ENCODE measurements at regions not wholly inside any gene's neighbourhood (a gene's known extent, or its start where the extent isn't known, plus 50 kb on each side); places are given as distances from the start of the nearest gene placed in this dataset.

DNA sequence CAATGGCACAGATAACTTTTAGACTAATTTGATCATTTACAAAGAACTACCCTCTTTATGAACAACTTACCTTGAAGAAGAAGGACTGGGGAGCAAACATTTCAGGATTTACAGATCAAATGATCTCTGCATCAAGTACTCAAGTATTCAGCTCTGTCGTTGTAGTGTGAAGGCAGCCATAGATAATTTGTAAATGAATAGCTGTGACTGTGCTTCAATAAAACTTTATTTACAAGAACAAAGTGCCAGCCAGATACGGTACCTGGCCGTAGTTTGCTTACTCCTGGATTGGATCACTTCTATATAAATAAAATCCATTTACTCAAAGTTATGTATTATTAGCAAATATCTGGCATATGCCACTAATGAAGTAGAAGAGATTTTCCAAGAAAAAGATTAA is 388.2 kb upstream of the SEMA3A start:
- Histone ChIP-seq H3K9ac (ENCODE audit: low read depth in 1 of 2, low read length in 2 of 2) (no peak overlapping the region), H3K4me3 (ENCODE audit: low read length in 2 of 2) (no peak overlapping the region), H3K27me3 (ENCODE audit: control insufficient read depth in 2 of 2, insufficient read depth in 2 of 2, low read length in 2 of 2) (no peaks in the 10 kb centered on the region), H3K9me3 (ENCODE audit: control insufficient read depth in 2 of 2, low read length in 2 of 2) (no peaks in the 10 kb centered on the region), H3K36me3 (ENCODE audit: control insufficient read depth in 2 of 2, insufficient read depth in 2 of 2, low read length in 2 of 2) (no peaks in the 10 kb centered on the region), H3K4me1 (ENCODE audit: control insufficient read depth in 2 of 2, insufficient read depth in 2 of 2, low read length in 2 of 2) (no peaks in the 10 kb centered on the region), H3K27ac (ENCODE audit: low read depth in 2 of 2, low read length in 2 of 2) (no peak overlapping the region)

DNA sequence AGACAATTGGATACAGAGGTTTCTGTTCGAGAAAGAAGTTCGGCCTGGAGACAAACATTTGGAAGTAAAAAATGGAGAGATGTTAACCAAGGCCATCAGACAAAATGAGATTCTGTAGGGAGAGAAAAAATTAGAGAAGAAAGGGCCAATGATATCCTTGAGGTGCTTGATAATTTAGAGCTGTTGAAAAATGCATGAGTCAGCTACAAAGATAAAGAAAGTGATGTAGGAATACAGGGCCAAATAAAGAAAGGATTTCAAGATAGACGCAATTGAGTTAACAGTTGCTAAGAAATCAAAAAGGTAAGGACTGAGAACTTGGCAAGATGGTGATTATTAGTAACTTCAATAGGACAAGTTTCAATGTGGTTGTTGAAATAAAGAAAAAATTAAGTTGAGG is 384.2 kb upstream of the SEMA3A start:
- H3K4me3 ChIP-seq (ENCODE audit: low read length in 2 of 2): no peak overlapping the region

DNA sequence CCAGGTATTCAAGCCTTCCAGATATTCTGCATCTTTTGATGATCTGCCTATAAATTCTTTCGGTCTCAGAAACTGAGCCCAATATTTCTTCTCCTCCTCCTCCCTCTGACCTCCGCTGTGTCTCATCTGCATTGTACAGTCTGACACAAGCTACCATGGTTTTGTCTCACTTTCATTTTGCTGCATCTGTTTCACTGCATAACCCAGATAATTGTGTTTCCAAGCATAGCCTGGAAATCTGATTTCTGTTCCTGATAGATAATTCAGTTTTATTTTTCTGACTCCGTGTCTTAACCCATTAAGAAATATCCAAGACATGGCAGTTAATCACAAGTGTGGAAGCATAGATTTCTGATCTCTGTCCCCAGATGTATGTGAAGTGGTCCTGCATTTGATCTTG is 374.2 kb upstream of the SEMA3A start:
- no peak overlapping the region for H3K4me3 ChIP-seq (ENCODE audit: low read length in 2 of 2)
- H3K27ac ChIP-seq (ENCODE audit: low read depth in 2 of 2, low read length in 2 of 2): no peak overlapping the region
- H3K9ac ChIP-seq (ENCODE audit: low read depth in 1 of 2, low read length in 2 of 2): no peak overlapping the region
- no peaks in the 10 kb centered on the region for H3K27me3 ChIP-seq (ENCODE audit: control insufficient read depth in 2 of 2, insufficient read depth in 2 of 2, low read length in 2 of 2)
- no peaks in the 10 kb centered on the region for H3K4me1 ChIP-seq (ENCODE audit: control insufficient read depth in 2 of 2, insufficient read depth in 2 of 2, low read length in 2 of 2)
- no peaks in the 10 kb centered on the region for H3K36me3 ChIP-seq (ENCODE audit: control insufficient read depth in 2 of 2, insufficient read depth in 2 of 2, low read length in 2 of 2)
- H3K9me3 ChIP-seq (ENCODE audit: control insufficient read depth in 2 of 2, low read length in 2 of 2): no peaks in the 10 kb centered on the region

More for the DNA sequence above, 384.2 kb upstream of the SEMA3A start:
- Histone ChIP-seq H3K27me3 (ENCODE audit: control insufficient read depth in 2 of 2, insufficient read depth in 2 of 2, low read length in 2 of 2) (no peaks in the 10 kb centered on the region), H3K36me3 (ENCODE audit: control insufficient read depth in 2 of 2, insufficient read depth in 2 of 2, low read length in 2 of 2) (no peaks in the 10 kb centered on the region), H3K4me1 (ENCODE audit: control insufficient read depth in 2 of 2, insufficient read depth in 2 of 2, low read length in 2 of 2) (no peaks in the 10 kb centered on the region), H3K9me3 (ENCODE audit: control insufficient read depth in 2 of 2, low read length in 2 of 2) (no peaks in the 10 kb centered on the region), H3K9ac (ENCODE audit: low read depth in 1 of 2, low read length in 2 of 2) (no peak overlapping the region), H3K27ac (ENCODE audit: low read depth in 2 of 2, low read length in 2 of 2) (no peak overlapping the region)

DNA sequence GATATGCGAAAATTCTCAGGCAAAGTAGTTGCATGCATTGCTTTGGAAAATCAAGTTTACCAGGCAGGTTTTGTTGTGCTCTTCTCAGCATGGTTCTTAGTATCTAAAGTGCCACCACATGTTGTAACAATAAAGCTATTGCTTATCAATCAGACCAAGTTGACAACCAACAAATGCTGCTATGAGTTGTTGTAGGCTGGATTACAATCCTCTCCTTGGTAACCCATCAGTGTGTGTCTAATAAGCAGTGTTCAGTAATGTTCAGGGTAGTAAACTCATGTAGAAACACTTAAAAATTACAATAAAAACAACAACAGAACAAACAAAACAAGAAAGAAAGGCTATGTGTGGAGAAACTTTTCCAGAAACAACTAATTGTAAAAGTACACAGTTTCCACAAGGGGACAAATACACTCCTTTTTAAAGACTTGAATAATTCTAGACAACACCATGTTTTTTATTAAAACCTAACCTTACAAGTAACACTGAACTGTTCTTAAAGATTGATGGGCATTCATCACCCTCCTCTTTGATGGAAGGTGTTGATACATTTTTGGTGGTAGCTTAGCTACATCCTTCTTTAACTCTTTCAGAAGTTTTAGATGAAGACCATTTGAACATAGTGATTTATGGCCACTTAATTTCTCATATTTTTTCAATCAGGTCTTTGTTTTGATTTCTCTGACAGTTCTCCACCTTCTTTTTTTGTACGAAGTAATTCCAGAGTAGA is 370.9 kb upstream of the SEMA3A start:
- Histone ChIP-seq H3K9me3 (ENCODE audit: control insufficient read depth in 2 of 2, low read length in 2 of 2) (no peaks in the 10 kb centered on the region), H3K27me3 (ENCODE audit: control insufficient read depth in 2 of 2, insufficient read depth in 2 of 2, low read length in 2 of 2) (no peaks in the 10 kb centered on the region), H3K4me1 (ENCODE audit: control insufficient read depth in 2 of 2, insufficient read depth in 2 of 2, low read length in 2 of 2) (no peaks in the 10 kb centered on the region), H3K36me3 (ENCODE audit: control insufficient read depth in 2 of 2, insufficient read depth in 2 of 2, low read length in 2 of 2) (no peaks in the 10 kb centered on the region), H3K4me3 (ENCODE audit: low read length in 2 of 2) (no peak overlapping the region), H3K9ac (ENCODE audit: low read depth in 1 of 2, low read length in 2 of 2) (no peak overlapping the region), H3K27ac (ENCODE audit: low read depth in 2 of 2, low read length in 2 of 2) (no peak overlapping the region)

DNA sequence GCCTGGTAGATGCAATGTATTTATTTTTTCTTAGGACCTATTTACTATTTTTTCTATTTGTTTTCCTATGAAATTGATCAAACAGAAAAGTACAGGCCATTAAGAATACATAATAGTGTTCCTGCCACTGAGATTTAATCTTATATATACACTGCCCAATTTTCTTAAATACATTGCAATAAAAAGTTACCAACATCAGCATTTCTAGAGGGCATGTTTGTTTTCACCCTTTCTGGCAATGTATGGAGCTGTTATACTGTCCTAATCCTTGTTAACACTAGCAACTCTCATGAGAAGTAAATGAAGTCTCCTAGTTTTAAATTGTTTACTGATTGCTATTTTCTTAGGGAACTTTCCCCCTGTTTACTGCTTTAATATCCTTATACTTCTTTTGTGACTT is 359.1 kb upstream of the SEMA3A start:
- Histone ChIP-seq H3K27ac (ENCODE audit: low read depth in 2 of 2, low read length in 2 of 2) (no peak overlapping the region), H3K9me3 (ENCODE audit: control insufficient read depth in 2 of 2, low read length in 2 of 2) (no peaks in the 10 kb centered on the region), H3K36me3 (ENCODE audit: control insufficient read depth in 2 of 2, insufficient read depth in 2 of 2, low read length in 2 of 2) (no peaks in the 10 kb centered on the region), H3K4me1 (ENCODE audit: control insufficient read depth in 2 of 2, insufficient read depth in 2 of 2, low read length in 2 of 2) (no peaks in the 10 kb centered on the region), H3K27me3 (ENCODE audit: control insufficient read depth in 2 of 2, insufficient read depth in 2 of 2, low read length in 2 of 2) (no peaks in the 10 kb centered on the region), H3K9ac (ENCODE audit: low read depth in 1 of 2, low read length in 2 of 2) (no peak overlapping the region), H3K4me3 (ENCODE audit: low read length in 2 of 2) (no peak overlapping the region)

DNA sequence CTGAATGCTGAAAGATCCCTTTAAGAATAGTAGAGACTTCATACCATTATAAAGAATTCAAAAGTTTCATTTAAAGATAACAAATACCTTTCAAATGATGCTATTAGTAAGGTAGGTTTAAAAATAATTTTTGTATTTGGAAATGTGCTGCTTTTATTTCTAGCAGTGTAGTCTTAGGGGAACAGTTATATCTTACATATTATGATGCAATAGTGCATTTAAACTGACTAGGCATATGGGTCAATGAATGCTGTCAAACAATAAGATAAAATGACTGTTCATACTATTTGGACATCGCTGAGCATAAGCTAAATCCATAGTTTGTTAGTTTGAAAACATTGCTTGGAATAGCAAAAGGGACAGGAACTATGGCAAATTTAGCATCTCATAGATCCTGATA is 354.8 kb upstream of the SEMA3A start:
- Histone ChIP-seq H3K9me3 (ENCODE audit: control insufficient read depth in 2 of 2, low read length in 2 of 2) (no peaks in the 10 kb centered on the region), H3K27ac (ENCODE audit: low read depth in 2 of 2, low read length in 2 of 2) (no peak overlapping the region), H3K9ac (ENCODE audit: low read depth in 1 of 2, low read length in 2 of 2) (no peak overlapping the region), H3K4me3 (ENCODE audit: low read length in 2 of 2) (no peak overlapping the region), H3K4me1 (ENCODE audit: control insufficient read depth in 2 of 2, insufficient read depth in 2 of 2, low read length in 2 of 2) (no peaks in the 10 kb centered on the region), H3K36me3 (ENCODE audit: control insufficient read depth in 2 of 2, insufficient read depth in 2 of 2, low read length in 2 of 2) (no peaks in the 10 kb centered on the region), H3K27me3 (ENCODE audit: control insufficient read depth in 2 of 2, insufficient read depth in 2 of 2, low read length in 2 of 2) (no peaks in the 10 kb centered on the region)

DNA sequence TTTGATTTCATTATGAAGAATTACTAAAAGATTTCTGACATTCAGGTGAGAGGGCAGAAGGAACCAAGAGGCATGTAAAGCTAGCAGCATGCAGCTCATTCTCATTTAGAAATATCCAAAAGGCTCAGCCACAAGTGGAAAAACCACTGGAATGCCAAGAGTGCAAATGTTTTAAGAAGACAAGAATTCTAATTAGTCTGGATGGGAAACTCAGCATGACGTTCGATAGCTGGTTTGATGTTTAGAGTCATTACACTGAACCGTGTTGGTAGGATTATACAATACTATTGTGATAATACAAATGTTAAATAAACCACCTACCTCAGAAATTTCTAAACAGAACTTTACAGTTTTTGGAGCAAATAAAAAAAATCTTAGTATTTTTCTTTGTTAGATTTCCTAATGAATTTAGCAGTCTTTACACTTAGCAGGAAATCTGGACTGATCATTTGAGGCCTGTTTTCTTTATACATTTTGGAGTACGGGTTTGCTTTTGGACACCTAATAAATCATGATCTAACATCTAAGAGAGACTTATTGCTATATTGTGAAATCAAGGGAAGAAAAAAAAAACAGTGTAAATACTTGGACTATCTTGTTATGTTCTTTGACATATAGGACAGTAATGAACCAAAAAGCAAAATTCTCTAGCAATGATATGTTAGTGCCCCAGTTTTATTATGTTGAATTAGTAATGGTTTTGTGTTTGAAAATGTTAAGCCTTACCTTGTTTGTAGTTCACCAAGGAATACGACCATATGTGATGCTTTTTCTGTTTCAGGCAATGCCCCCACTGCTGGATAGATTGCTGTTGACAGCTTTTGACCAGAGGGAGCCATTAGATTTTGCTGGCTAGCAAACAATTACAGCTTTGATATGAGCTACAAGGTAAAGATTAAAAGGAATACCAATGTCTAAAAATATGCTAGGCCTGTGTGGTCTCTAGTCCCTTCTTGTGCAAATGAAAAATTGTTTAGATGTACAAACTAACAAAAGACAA is 354.1 kb upstream of the SEMA3A start:
- H3K27me3 ChIP-seq (ENCODE audit: control insufficient read depth in 2 of 2, insufficient read depth in 2 of 2, low read length in 2 of 2): no peaks in the 10 kb centered on the region
- H3K4me1 ChIP-seq (ENCODE audit: control insufficient read depth in 2 of 2, insufficient read depth in 2 of 2, low read length in 2 of 2): no peaks in the 10 kb centered on the region
- no peaks in the 10 kb centered on the region for H3K36me3 ChIP-seq (ENCODE audit: control insufficient read depth in 2 of 2, insufficient read depth in 2 of 2, low read length in 2 of 2)
- no peak overlapping the region for H3K9ac ChIP-seq (ENCODE audit: low read depth in 1 of 2, low read length in 2 of 2)
- H3K4me3 ChIP-seq (ENCODE audit: low read length in 2 of 2): no peak overlapping the region
- no peak overlapping the region for H3K27ac ChIP-seq (ENCODE audit: low read depth in 2 of 2, low read length in 2 of 2)
- H3K9me3 ChIP-seq (ENCODE audit: control insufficient read depth in 2 of 2, low read length in 2 of 2): no peaks in the 10 kb centered on the region

DNA sequence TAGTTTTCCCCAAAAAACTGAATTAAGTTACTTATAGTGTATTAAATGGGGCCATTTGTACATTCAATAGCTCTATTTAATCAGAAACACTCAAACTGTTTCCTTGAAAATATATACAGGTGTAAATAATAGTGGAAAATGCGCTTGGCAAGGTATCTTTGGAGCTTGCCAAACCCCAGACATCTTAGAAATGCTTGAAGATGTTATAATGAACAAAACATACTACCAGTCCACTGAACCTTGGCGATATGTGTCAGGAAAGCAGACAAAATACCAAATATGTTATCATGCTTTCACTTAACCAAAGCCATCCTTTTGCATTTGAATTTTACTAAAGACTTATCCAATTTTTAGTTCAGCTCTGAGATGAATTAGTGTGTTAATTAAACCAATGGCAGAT is 352.7 kb upstream of the SEMA3A start:
- H3K4me1 ChIP-seq (ENCODE audit: control insufficient read depth in 2 of 2, insufficient read depth in 2 of 2, low read length in 2 of 2): no peaks in the 10 kb centered on the region
- no peaks in the 10 kb centered on the region for H3K36me3 ChIP-seq (ENCODE audit: control insufficient read depth in 2 of 2, insufficient read depth in 2 of 2, low read length in 2 of 2)
- H3K4me3 ChIP-seq (ENCODE audit: low read length in 2 of 2): no peak overlapping the region
- H3K9ac ChIP-seq (ENCODE audit: low read depth in 1 of 2, low read length in 2 of 2): no peak overlapping the region
- H3K27ac ChIP-seq (ENCODE audit: low read depth in 2 of 2, low read length in 2 of 2): no peak overlapping the region
- no peaks in the 10 kb centered on the region for H3K9me3 ChIP-seq (ENCODE audit: control insufficient read depth in 2 of 2, low read length in 2 of 2)
- no peaks in the 10 kb centered on the region for H3K27me3 ChIP-seq (ENCODE audit: control insufficient read depth in 2 of 2, insufficient read depth in 2 of 2, low read length in 2 of 2)

DNA sequence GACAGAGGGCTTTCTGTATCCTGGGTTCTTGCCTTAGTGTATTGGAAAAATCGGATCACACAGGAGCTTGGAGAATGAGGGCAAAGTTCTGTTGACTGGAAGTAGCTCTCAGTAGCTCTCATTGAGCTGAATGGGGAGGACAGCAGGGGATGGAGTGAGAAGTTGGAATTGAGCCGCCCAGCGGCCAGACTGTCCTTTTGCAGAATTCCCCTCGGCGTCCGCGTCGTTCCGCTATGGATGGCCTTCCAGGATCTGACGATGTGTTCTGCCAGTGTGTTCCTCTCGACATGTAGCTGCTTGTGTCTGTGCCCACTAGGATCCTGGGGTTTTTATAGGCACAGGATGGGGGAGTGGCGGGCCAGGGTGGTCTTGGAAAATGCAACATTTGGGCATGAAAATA is 351.8 kb upstream of the SEMA3A start:
- Histone ChIP-seq H3K27me3 (ENCODE audit: control insufficient read depth in 2 of 2, insufficient read depth in 2 of 2, low read length in 2 of 2) (no peaks in the 10 kb centered on the region), H3K4me1 (ENCODE audit: control insufficient read depth in 2 of 2, insufficient read depth in 2 of 2, low read length in 2 of 2) (no peaks in the 10 kb centered on the region), H3K4me3 (ENCODE audit: low read length in 2 of 2) (no peak overlapping the region), H3K27ac (ENCODE audit: low read depth in 2 of 2, low read length in 2 of 2) (no peak overlapping the region), H3K9ac (ENCODE audit: low read depth in 1 of 2, low read length in 2 of 2) (no peak overlapping the region), H3K9me3 (ENCODE audit: control insufficient read depth in 2 of 2, low read length in 2 of 2) (no peaks in the 10 kb centered on the region), H3K36me3 (ENCODE audit: control insufficient read depth in 2 of 2, insufficient read depth in 2 of 2, low read length in 2 of 2) (no peaks in the 10 kb centered on the region)

DNA sequence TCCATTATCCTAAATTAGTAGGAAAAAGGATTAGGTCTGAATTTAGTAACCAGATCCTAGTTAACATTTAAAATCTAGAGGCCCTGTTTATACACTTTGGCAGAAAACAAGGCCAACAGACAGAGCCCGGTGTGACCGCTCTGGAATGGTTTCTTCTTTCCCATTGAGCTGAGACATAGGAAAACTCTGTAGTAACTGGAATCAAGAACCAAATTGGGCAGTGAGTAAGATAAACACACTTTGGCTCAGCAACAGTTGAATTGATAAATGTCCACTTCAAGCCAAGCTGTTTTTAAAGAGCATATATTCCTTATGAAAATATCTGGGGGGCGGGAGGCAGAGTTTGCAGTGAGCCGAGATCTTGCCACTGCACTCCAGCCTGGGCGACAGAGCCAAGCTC is 343.7 kb upstream of the SEMA3A start:
- no peaks in the 10 kb centered on the region for H3K27me3 ChIP-seq (ENCODE audit: control insufficient read depth in 2 of 2, insufficient read depth in 2 of 2, low read length in 2 of 2)
- H3K9me3 ChIP-seq (ENCODE audit: control insufficient read depth in 2 of 2, low read length in 2 of 2): no peaks in the 10 kb centered on the region
- no peak overlapping the region for H3K9ac ChIP-seq (ENCODE audit: low read depth in 1 of 2, low read length in 2 of 2)
- H3K36me3 ChIP-seq (ENCODE audit: control insufficient read depth in 2 of 2, insufficient read depth in 2 of 2, low read length in 2 of 2): no peaks in the 10 kb centered on the region
- no peak overlapping the region for H3K27ac ChIP-seq (ENCODE audit: low read depth in 2 of 2, low read length in 2 of 2)
- no peaks in the 10 kb centered on the region for H3K4me1 ChIP-seq (ENCODE audit: control insufficient read depth in 2 of 2, insufficient read depth in 2 of 2, low read length in 2 of 2)
- no peak overlapping the region for H3K4me3 ChIP-seq (ENCODE audit: low read length in 2 of 2)
